ENCODE measurements at regions not wholly inside any gene's neighbourhood (a gene's known extent, or its start where the extent isn't known, plus 50 kb on each side); places are given as distances from the start of the nearest gene placed in this dataset.

DNA sequence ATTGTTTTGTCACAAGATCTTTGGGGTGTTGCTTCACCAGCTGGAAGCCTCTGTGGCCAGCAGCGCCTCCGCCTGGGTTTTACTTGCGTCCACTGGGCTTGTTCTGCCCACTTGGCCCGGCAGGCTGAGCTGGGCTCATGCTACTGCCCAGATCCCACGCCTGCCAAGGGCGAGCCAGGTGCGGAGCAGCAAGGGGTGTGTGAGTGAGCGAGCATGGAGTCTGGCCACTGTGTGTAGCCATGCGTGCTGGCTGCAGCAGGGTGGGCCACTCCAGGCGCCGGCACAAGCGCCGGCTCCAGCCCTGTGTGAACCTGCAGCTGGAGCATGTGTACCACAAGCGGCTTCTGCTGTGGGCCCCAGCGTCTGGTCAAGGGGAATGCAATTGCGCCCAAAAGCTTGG, 416.5 kb upstream of the RGMA start:
- intact Hi-C loops (cut with DNase I) = no loop called here
- Histone ChIP-seq H3K36me3 (no peaks in the 10 kb centered on the region), H3K27ac (no peak overlapping the region), H3K4me1 (no peaks in the 10 kb centered on the region), H3K9me3 (no peaks in the 10 kb centered on the region), H3K27me3 (no peaks in the 10 kb centered on the region), H3K4me3 (no peak overlapping the region)
- DNase-seq (ENCODE audit: low spot score in 2 of 2) = no peak
- no peak for TF ChIP-seq CTCF (IDR thresholded peaks at IDR 0.05)

- H3K36me3 ChIP-seq = no peaks in the 10 kb centered on the region
- intact Hi-C loops (cut with DNase I) = no loop called here
- H3K4me1 ChIP-seq = no peaks in the 10 kb centered on the region
- no peak for TF ChIP-seq CTCF (IDR thresholded peaks at IDR 0.05)
- H3K27ac ChIP-seq = no peak overlapping the region
- no peak overlapping the region for H3K4me3 ChIP-seq
- H3K27me3 ChIP-seq = no peaks in the 10 kb centered on the region
- H3K9me3 ChIP-seq = no peaks in the 10 kb centered on the region
- no peak for DNase-seq (ENCODE audit: low spot score in 2 of 2)
Observed at GRCh38 chr15:93501946-93502345, 412.9 kb upstream of the RGMA start.

GRCh38 chr15:93500155-93500554, 411.1 kb upstream of the RGMA start:
- intact Hi-C loops (cut with DNase I) = no loop called here
- H3K27ac ChIP-seq = no peak overlapping the region
- no peak for TF ChIP-seq CTCF (IDR thresholded peaks at IDR 0.05)
- no peaks in the 10 kb centered on the region for H3K9me3 ChIP-seq
- no peaks in the 10 kb centered on the region for H3K36me3 ChIP-seq
- H3K4me1 ChIP-seq = no peaks in the 10 kb centered on the region
- H3K4me3 ChIP-seq = no peak overlapping the region
- DNase-seq (ENCODE audit: low spot score in 2 of 2) = no peak
- no peaks in the 10 kb centered on the region for H3K27me3 ChIP-seq

- Histone ChIP-seq H3K27ac (no peak overlapping the region), H3K36me3 (no peaks in the 10 kb centered on the region), H3K4me3 (no peak overlapping the region), H3K4me1 (no peaks in the 10 kb centered on the region), H3K27me3 (no peaks in the 10 kb centered on the region), H3K9me3 (no peaks in the 10 kb centered on the region)
- intact Hi-C loops (cut with DNase I) = no loop called here
- no peak for TF ChIP-seq CTCF (IDR thresholded peaks at IDR 0.05)
- no peak for DNase-seq (ENCODE audit: low spot score in 2 of 2)
Observed at GRCh38 chr15:93497291-93497690, 408.3 kb upstream of the RGMA start.

DNA sequence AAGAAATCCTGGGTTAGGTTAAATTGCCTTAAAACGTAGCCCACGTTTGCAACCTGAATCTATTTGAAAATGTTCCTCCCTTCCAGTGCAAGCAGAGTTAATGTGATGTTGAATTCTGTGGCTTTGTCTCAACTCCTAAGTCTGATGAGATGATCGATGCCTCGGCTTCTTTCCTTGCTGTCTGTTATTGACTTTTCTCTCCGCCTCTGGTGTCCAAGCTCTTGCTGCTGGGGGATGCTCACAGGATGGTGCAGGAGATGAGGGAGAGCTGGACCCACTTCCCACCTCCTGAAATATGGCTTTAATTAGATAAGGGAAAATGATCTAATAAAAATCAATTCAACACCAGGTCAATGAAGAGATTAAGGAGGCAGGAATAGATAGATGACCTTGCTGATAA, 407.9 kb upstream of the RGMA start:
- TF ChIP-seq CTCF (IDR thresholded peaks at IDR 0.05) = no peak
- Histone ChIP-seq H3K36me3 (no peaks in the 10 kb centered on the region), H3K27ac (no peak overlapping the region), H3K4me3 (no peak overlapping the region), H3K4me1 (no peaks in the 10 kb centered on the region), H3K9me3 (no peaks in the 10 kb centered on the region), H3K27me3 (no peaks in the 10 kb centered on the region)
- DNase-seq (ENCODE audit: low spot score in 2 of 2) = no peak
- intact Hi-C loops (cut with DNase I) = no loop called here

Measured in ascending aorta (tissue), 2 donors.